ENCODE measurements at regions not wholly inside any gene's neighbourhood (a gene's known extent, or its start where the extent isn't known, plus 50 kb on each side); places are given as distances from the start of the nearest gene placed in this dataset.

DNA sequence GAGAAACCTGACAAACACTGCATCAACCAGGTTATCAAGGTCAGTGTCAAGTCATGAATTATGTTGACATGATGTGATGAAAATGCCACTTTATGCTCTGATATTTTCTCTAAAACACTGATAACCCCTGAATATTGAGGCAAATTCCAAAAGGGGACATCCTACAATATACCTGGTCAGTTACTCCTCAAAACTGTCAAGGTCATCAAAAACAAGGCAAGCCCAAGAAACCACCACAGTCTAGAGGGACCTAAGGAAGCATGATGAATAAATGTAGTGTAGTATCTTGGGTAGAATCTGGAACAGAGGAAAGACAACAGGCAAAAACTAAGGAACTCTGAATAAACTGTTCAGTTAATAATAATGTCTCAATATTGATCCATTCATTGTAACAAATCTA, 275.3 kb upstream of the THRB start:
- no peak for DNase-seq
- Histone ChIP-seq H2AK9ac (replicated peaks; ENCODE audit: low read depth, low read length, poor library complexity) (no peak overlapping the region), H2BK120ac (ENCODE audit: low read depth, low read length) (no peak overlapping the region), H3K4me2 (ENCODE audit: low read depth, low read length) (no peak overlapping the region), H4K5ac (ENCODE audit: low read depth, low read length) (no peak overlapping the region), H3K9ac (ENCODE audit: low read depth, low read length) (no peak overlapping the region), H3K4me3 (ENCODE audit: insufficient read depth, low read depth, low read length) (no peak overlapping the region), H3K9me3 (ENCODE audit: control insufficient read depth, insufficient read depth, low read length) (no peaks in the 10 kb centered on the region), H3K9me1 (ENCODE audit: insufficient read depth, low read length) (no peaks in the 10 kb centered on the region), H2BK15ac (ENCODE audit: low read depth, low read length) (no peak overlapping the region), H2BK5ac (ENCODE audit: low read depth, low read length, poor library complexity, severe bottlenecking) (no peak overlapping the region), H3K36me3 (ENCODE audit: control insufficient read depth, insufficient read depth, low read length) (no peaks in the 10 kb centered on the region), H3K18ac (ENCODE audit: low read depth, low read length) (no peak overlapping the region), H3K4me1 (ENCODE audit: control insufficient read depth, insufficient read depth, low read length) (no peaks in the 10 kb centered on the region), H4K8ac (ENCODE audit: low read depth in 2 of 2, low read length in 2 of 2) (no peak overlapping the region), H2AK5ac (ENCODE audit: low read depth, low read length) (no peak overlapping the region), H4K20me1 (ENCODE audit: insufficient read depth, low read length) (no peaks in the 10 kb centered on the region), H3K79me1 (ENCODE audit: low read depth in 1 of 2, low read length in 2 of 2) (no peaks in the 10 kb centered on the region), H3K23ac (ENCODE audit: low read depth, low read length) (no peak overlapping the region), H3K4ac (ENCODE audit: low read depth, low read length) (no peak overlapping the region), H2AFZ (replicated peaks; ENCODE audit: low read length, poor library complexity) (no peak overlapping the region), H2BK20ac (ENCODE audit: low read depth, low read length) (no peak overlapping the region), H3K27ac (ENCODE audit: insufficient read depth, low read length) (no peak overlapping the region), H3K27me3 (ENCODE audit: control insufficient read depth, insufficient read depth, low read length) (no peaks in the 10 kb centered on the region), H4K91ac (ENCODE audit: insufficient read depth, low read depth, low read length) (no peak overlapping the region), H3K56ac (ENCODE audit: extremely low read depth, insufficient read depth, low read length) (no peak overlapping the region), H3K14ac (replicated peaks; ENCODE audit: low read depth, low read length) (no peak overlapping the region)
- dilution Hi-C loops (cut with HindIII; ENCODE audit: low sequenced_read_pairs, unreplicated experiment) (no loop called here), in situ Hi-C loops (cut with MboI; ENCODE audit: low sequenced_read_pairs) (loop anchor here (10.0 kb wide), 1 partner anchor 825 kb away; no protein-coding TSS in a partner anchor), intact Hi-C loops (cut with micrococcal nuclease) (no loop called here)
- BruUV-seq (replicated peaks): no TSS peak
- TF ChIP-seq MAFK (IDR thresholded peaks at IDR 0.05; ENCODE audit: low read depth, low read length): peak; percentile 57
- TF ChIP-seq CHD1 (IDR thresholded peaks at IDR 0.05; ENCODE audit: low read depth, low read length): no peak
- no peak for ATAC-seq (ENCODE audit: low read depth)
- CTCF ChIA-PET: no interaction called here
- POLR2A ChIA-PET (ENCODE audit: unreplicated experiment): no interaction called here
